ENCODE measurements at regions not wholly inside any gene's neighbourhood (a gene's known extent, or its start where the extent isn't known, plus 50 kb on each side); places are given as distances from the start of the nearest gene placed in this dataset.

DNA sequence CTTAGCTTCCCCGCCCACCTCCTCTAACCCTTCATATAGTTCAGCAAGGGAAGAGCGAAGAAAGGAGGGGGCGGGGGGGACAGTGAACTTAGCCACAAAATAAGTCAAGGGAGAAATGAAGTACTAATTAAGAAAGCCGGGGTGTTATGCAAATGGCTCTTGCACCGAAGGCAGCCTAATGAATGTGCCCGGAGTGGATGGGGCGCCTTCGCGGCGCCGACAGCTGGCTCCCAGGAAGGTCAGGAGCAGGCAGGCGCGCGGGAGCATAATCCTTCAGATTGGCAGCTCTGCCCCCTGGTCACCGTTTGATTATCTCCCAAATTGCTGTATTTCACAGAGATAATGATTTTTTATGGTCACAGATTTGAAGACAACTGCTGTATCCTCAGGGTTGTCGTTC lies 395.1 kb downstream of the TFAP2B start:
- TF ChIP-seq, protein P1, sequence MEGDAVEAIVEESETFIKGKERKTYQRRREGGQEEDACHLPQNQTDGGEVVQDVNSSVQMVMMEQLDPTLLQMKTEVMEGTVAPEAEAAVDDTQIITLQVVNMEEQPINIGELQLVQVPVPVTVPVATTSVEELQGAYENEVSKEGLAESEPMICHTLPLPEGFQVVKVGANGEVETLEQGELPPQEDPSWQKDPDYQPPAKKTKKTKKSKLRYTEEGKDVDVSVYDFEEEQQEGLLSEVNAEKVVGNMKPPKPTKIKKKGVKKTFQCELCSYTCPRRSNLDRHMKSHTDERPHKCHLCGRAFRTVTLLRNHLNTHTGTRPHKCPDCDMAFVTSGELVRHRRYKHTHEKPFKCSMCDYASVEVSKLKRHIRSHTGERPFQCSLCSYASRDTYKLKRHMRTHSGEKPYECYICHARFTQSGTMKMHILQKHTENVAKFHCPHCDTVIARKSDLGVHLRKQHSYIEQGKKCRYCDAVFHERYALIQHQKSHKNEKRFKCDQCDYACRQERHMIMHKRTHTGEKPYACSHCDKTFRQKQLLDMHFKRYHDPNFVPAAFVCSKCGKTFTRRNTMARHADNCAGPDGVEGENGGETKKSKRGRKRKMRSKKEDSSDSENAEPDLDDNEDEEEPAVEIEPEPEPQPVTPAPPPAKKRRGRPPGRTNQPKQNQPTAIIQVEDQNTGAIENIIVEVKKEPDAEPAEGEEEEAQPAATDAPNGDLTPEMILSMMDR (IDR thresholded peaks at IDR 0.05): no peak
- no peak for TF ChIP-seq POLR2A (IDR thresholded peaks at IDR 0.05)

Data from vagina (tissue), 2 donors.